ENCODE measurements at regions not wholly inside any gene's neighbourhood (a gene's known extent, or its start where the extent isn't known, plus 50 kb on each side); places are given as distances from the start of the nearest gene placed in this dataset.

- Histone ChIP-seq H3K4me1 (ENCODE audit: low read depth) (peaks cover 5% of the 10 kb centered on the region), H3K27ac (no peak overlapping the region), H3K4me3 (no peak overlapping the region), H3K36me3 (no peaks in the 10 kb centered on the region), H3K27me3 (no peaks in the 10 kb centered on the region), H3K9me3 (ENCODE audit: low read depth) (no peaks in the 10 kb centered on the region)
- TF ChIP-seq CTCF (IDR thresholded peaks at IDR 0.05; ENCODE audit: low read depth, low read length) = no peak
- peak in 1 of 2 donors; percentile 15 for DNase-seq (ENCODE audit: low read depth in 1 of 2, low spot score in 1 of 2)
Observed at GRCh38 chr6:170045981-170046667, 244.8 kb downstream of the DLL1 start.

GRCh38 chr6:170045563-170045960, 245.3 kb downstream of the DLL1 start:
- TF ChIP-seq CTCF (IDR thresholded peaks at IDR 0.05; ENCODE audit: low read depth, low read length) = no peak
- no peak for DNase-seq (ENCODE audit: low read depth in 1 of 2, low spot score in 1 of 2)
- peaks cover 5% of the 10 kb centered on the region for H3K4me1 ChIP-seq (ENCODE audit: low read depth)
- no peaks in the 10 kb centered on the region for H3K27me3 ChIP-seq
- no peaks in the 10 kb centered on the region for H3K36me3 ChIP-seq
- H3K27ac ChIP-seq = no peak overlapping the region
- H3K4me3 ChIP-seq = no peak overlapping the region
- H3K9me3 ChIP-seq (ENCODE audit: low read depth) = no peaks in the 10 kb centered on the region

GRCh38 chr6:170044836-170045562, 245.9 kb downstream of the DLL1 start:
- Histone ChIP-seq H3K27ac (no peak overlapping the region), H3K9me3 (ENCODE audit: low read depth) (no peaks in the 10 kb centered on the region), H3K4me3 (no peak overlapping the region), H3K4me1 (ENCODE audit: low read depth) (peaks cover 5% of the 10 kb centered on the region), H3K27me3 (no peaks in the 10 kb centered on the region), H3K36me3 (no peaks in the 10 kb centered on the region)
- DNase-seq (ENCODE audit: low read depth in 1 of 2, low spot score in 1 of 2) = no peak
- no peak for TF ChIP-seq CTCF (IDR thresholded peaks at IDR 0.05; ENCODE audit: low read depth, low read length)

- no peaks in the 10 kb centered on the region for H3K36me3 ChIP-seq
- H3K4me3 ChIP-seq = no peak overlapping the region
- TF ChIP-seq CTCF (IDR thresholded peaks at IDR 0.05; ENCODE audit: low read depth, low read length) = no peak
- H3K27me3 ChIP-seq = no peaks in the 10 kb centered on the region
- H3K27ac ChIP-seq = no peak overlapping the region
- H3K4me1 ChIP-seq (ENCODE audit: low read depth) = peaks cover 5% of the 10 kb centered on the region
- H3K9me3 ChIP-seq (ENCODE audit: low read depth) = no peaks in the 10 kb centered on the region
- no peak for DNase-seq (ENCODE audit: low read depth in 1 of 2, low spot score in 1 of 2)
Observed at GRCh38 chr6:170043881-170044790, 246.7 kb downstream of the DLL1 start.

- peak in 1 of 2 donors; percentile 14 for DNase-seq (ENCODE audit: low read depth in 1 of 2, low spot score in 1 of 2)
- Histone ChIP-seq H3K27ac (no peak overlapping the region), H3K27me3 (no peaks in the 10 kb centered on the region), H3K4me3 (no peak overlapping the region), H3K4me1 (ENCODE audit: low read depth) (peaks cover 5% of the 10 kb centered on the region), H3K9me3 (ENCODE audit: low read depth) (no peaks in the 10 kb centered on the region), H3K36me3 (no peaks in the 10 kb centered on the region)
- no peak for TF ChIP-seq CTCF (IDR thresholded peaks at IDR 0.05; ENCODE audit: low read depth, low read length)
Observed at GRCh38 chr6:170043150-170043819, 247.6 kb downstream of the DLL1 start.
